Ovary (tissue), 7 donors: ENCODE measurements at regions not wholly inside any gene's neighbourhood (a gene's known extent, or its start where the extent isn't known, plus 50 kb on each side); places are given as distances from the start of the nearest gene placed in this dataset.
"Not testable (repeated sequence)": the region's sequence is repeated elsewhere in the genome, so short reads cannot be mapped to it uniquely, and the experiment has no call there.

Source experiments
- DNase-seq, 5 donors: peaks; one replicate each; pipeline ENCODE4 v3.0.0-alpha.2; 2019 to 2020
- H3K27ac ChIP-seq, 2 donors: fragments of 200-600 bp; one replicate each; pipeline versions ENCODE4 v1.5.1 to v1.8.0; 2019 to 2022
- H3K27me3 ChIP-seq: fragments of 200-600 bp; one replicate; pipeline ENCODE4 v1.8.0; 2022
- H3K36me3 ChIP-seq: fragments of 200-600 bp; sonication (generic); one replicate; pipeline ENCODE4 v1.5.1; 2019
- H3K4me1 ChIP-seq: one replicate; pipeline ENCODE4 v1.8.1; 2013; ENCODE audit warnings: mild to moderate bottlenecking, moderate library complexity; ENCODE audit not compliant: insufficient read depth
- H3K4me3 ChIP-seq: fragments of 200-600 bp; sonication (generic); one replicate; pipeline ENCODE4 v1.5.1; 2017
- H3K9me3 ChIP-seq, 2 donors: fragments of 200-600 bp in 1 of 2; sonication (generic) in 1 of 2; one replicate each; pipeline versions ENCODE4 v1.5.1 to v1.8.1; 2013 to 2019; ENCODE audit warnings: mild to moderate bottlenecking in 1 of 2, moderate library complexity in 1 of 2
- CTCF ChIP-seq, 3 donors: fragments of 450-650 bp in 2 of 3; fragments of 200-600 bp in 1 of 3; IDR thresholded peaks; one replicate each; pipeline versions ENCODE4 v1.5.1 to v1.8.0; 2016 to 2022; ENCODE audit warnings: antibody characterized with exemption in 3 of 3, mild to moderate bottlenecking in 1 of 3
- EP300 ChIP-seq: sonication (generic); formaldehyde crosslinking; IDR thresholded peaks from one replicate; pipeline ENCODE4 v1.6.1; 2017; ENCODE audit warnings: antibody characterized with exemption
- POLR2A ChIP-seq: fragments of 450-650 bp; IDR thresholded peaks from one replicate; pipeline ENCODE4 v1.6.1; 2017; ENCODE audit warnings: antibody characterized with exemption, mild to moderate bottlenecking, moderate library complexity
- WGBS, 3 donors: extraction: QIAGEN DNeasy Blood & Tissue Kit in 1 of 3; methylation state at CpG; one replicate each; pipeline versions ENCODE4 v1.1.5 to v1.1.7; 2013 to 2017; 5-methylcytosine and 5-hydroxymethylcytosine counted together
- intact Hi-C, 4 donors: fragments of 100-400 bp; cut with DNase I; formaldehyde crosslinking; loops; one replicate each; pipeline versions ENCODE4 v1.11.0 to v1.15.1; 2022 to 2023
- donor health status: DM: no; HTN: no; CAD: no; lungs with moderate emphysema.
- donor health status: DM: no; HTN: no; CAD: no.
- donor health status: Bipolar disorder and iron deficiency.
- donor health status: DM: no; HTN: no; CAD: no.
- donor health status: DM: yes; HTN: yes; CAD: no.

DNA sequence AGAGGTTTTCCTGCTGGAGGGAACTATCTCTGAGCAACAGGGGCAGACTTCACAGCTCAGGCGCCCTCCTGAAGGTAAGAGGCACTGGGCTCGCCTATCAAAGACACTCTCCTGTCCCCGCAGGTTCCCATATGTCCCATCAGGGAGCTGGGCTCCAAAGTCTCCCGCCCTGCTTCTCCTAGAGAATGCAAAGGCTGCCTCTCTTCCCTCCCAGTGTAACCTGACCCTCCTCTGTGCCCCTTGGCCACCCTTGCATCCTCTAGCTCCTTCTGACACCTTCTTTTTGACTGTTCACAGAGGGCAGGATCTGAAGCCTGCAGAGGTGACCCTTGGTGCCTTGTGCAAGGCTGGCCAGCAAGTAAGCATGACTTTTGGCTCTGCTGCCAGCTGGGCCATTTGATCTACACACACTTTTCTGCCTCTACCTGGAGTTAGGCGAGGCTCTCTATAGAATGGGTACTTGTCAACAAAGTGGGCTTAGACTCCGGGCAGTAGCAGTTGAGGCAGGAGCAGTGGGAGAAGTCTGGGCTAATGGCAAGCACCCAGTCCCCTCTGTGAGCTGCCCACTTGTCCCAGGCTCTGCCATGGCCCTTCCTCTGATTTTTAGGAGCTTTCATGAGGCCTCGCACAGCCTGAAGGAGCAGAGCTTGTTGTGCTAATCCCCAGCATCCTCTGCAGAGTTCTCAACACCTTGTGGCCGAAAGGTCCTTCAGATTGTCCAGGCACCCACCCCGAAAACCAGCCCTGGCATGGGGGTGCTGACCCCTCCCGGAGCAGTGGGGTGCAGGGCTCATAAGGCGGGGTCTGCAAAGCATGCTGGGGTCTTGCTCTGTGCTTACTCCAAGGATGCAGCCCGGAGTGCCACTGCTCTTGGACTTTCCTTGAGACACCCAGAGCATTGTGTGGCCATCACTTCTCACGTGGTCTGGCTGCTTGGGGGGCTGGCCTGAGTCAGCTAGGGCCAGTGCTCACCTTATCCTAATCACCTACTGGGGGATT lies 122.9 kb downstream of the METRNL start:
- H3K4me1 ChIP-seq = no peaks in the 10 kb centered on the region
- H3K27me3 ChIP-seq = no peaks in the 10 kb centered on the region
- 92 to 93% (median 93%) methylated on average over 11 to 13 of the region's 13 CpGs for WGBS, 3 donors
- no peaks in the 10 kb centered on the region for H3K9me3 ChIP-seq
- intact Hi-C loops = no loop called here
- no peaks in the 10 kb centered on the region for H3K36me3 ChIP-seq
- TF ChIP-seq CTCF (IDR thresholded peaks at IDR 0.05) = no peak
- TF ChIP-seq EP300 = no peak
- TF ChIP-seq POLR2A = no peak
- H3K4me3 ChIP-seq = no peak overlapping the region
- H3K27ac ChIP-seq = no peak overlapping the region
- peak in 2 of 5 donors; percentile 19 to 23 for DNase-seq

DNA sequence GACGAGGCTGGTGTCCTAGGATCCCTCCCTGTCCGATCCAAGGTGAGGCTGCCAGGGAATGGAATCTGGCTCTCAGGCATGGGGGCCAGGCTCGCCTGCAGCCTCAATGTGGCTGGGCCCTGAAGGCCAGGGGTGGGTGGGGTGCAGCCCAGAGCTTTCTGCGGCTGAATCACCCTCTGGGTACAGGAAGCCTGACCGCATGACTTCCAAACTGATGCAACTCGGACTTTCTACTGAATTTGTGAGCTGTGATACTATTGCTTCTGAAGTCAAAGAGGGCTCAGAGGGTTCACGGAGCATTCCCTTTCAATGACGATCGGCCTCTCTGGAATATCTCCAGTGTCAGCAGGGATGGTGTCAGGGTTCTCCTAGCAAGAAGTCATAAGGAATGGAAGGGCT lies 123.7 kb downstream of the METRNL start:
- Histone ChIP-seq H3K27me3 (no peaks in the 10 kb centered on the region), H3K4me1 (no peaks in the 10 kb centered on the region), H3K9me3 (no peaks in the 10 kb centered on the region), H3K36me3 (no peaks in the 10 kb centered on the region), H3K27ac (no peak overlapping the region), H3K4me3 (no peak overlapping the region)
- WGBS, 3 donors = 86 to 94% (median 91%) methylated on average over 9 of the region's 9 CpGs
- DNase-seq = peak; percentile 6 to 24 (median 14)
- intact Hi-C loops = no loop called here
- TF ChIP-seq EP300 = peak; percentile 33
- no peak for TF ChIP-seq CTCF (IDR thresholded peaks at IDR 0.05)
- no peak for TF ChIP-seq POLR2A

- Histone ChIP-seq H3K36me3 (no peaks in the 10 kb centered on the region), H3K4me3 (no peak overlapping the region), H3K9me3 (no peaks in the 10 kb centered on the region), H3K4me1 (no peaks in the 10 kb centered on the region), H3K27me3 (no peaks in the 10 kb centered on the region), H3K27ac (no peak overlapping the region)
- intact Hi-C loops = no loop called here
- WGBS, 3 donors = 75 to 87% (median 85%) methylated on average over 18 to 20 of the region's 20 CpGs
- DNase-seq = peak; percentile 12 to 34 (median 22)
- TF ChIP-seq POLR2A (no peak), CTCF (IDR thresholded peaks at IDR 0.05) (no peak), EP300 (no peak)
Observed at GRCh38 chr17:83203472-83204221, 124.2 kb downstream of the METRNL start.

- no peak overlapping the region for H3K4me3 ChIP-seq
- H3K4me1 ChIP-seq = no peaks in the 10 kb centered on the region
- DNase-seq = peak in 1 of 5 donors; percentile 7
- no peaks in the 10 kb centered on the region for H3K27me3 ChIP-seq
- H3K9me3 ChIP-seq = no peaks in the 10 kb centered on the region
- TF ChIP-seq POLR2A = no peak
- no peak for TF ChIP-seq EP300
- TF ChIP-seq CTCF (IDR thresholded peaks at IDR 0.05) = no peak
- intact Hi-C loops = no loop called here
- H3K36me3 ChIP-seq = no peaks in the 10 kb centered on the region
- H3K27ac ChIP-seq = no peak overlapping the region
- 95 to 96% (median 96%) methylated on average over 8 to 9 of the region's 9 CpGs for WGBS, 3 donors
Observed at GRCh38 chr17:83204230-83204725, 124.9 kb downstream of the METRNL start.

- H3K36me3 ChIP-seq, H3K27ac ChIP-seq, H3K9me3 ChIP-seq, H3K4me3 ChIP-seq, intact Hi-C loops, H3K27me3 ChIP-seq, H3K4me1 ChIP-seq: not testable (repeated sequence)
- 82 to 92% (median 87%) methylated on average over 14 to 30 of the region's 33 CpGs for WGBS, 3 donors
- peak in 4 of 5 donors; percentile 15 to 35 (median 24) for DNase-seq
Observed at GRCh38 chr17:83204736-83205386, 125.5 kb downstream of the METRNL start.
